Gastrocnemius medialis (tissue), 4 donors: ENCODE measurements at regions not wholly inside any gene's neighbourhood (a gene's known extent, or its start where the extent isn't known, plus 50 kb on each side); places are given as distances from the start of the nearest gene placed in this dataset.

Source experiments
- CTCF ChIP-seq, 5 experiments: fragments of 450-650 bp in 3 of 5; fragments of 200-600 bp in 2 of 5; sonication (generic) in 2 of 5; IDR thresholded peaks in 4 of 5; conservative IDR thresholded peaks in 1 of 5; 1 replicate in 4 of 5; 2 replicates in 1 of 5; pipeline ENCODE4 v1.5.1; 2016 to 2019; ENCODE audit warnings: antibody characterized with exemption in 5 of 5, mild to moderate bottlenecking in 3 of 5, moderate library complexity in 3 of 5
- POLR2A ChIP-seq, 2 donors: fragments of 450-650 bp; IDR thresholded peaks; one replicate each; pipeline ENCODE4 v1.6.1; 2017; ENCODE audit warnings: antibody characterized with exemption in 2 of 2, mild to moderate bottlenecking in 2 of 2, moderate library complexity in 2 of 2

GRCh38 chr12:58777815-58778214 lies 142.5 kb downstream of the LRIG3 start:
- TF ChIP-seq CTCF (IDR thresholded peaks at IDR 0.05 in 4 of 5, conservative IDR thresholded peaks at IDR 0.05 in 1 of 5) (no peak), POLR2A (IDR thresholded peaks at IDR 0.05) (no peak)
